A673 (cell line): ENCODE measurements at regions not wholly inside any gene's neighbourhood (a gene's known extent, or its start where the extent isn't known, plus 50 kb on each side); places are given as distances from the start of the nearest gene placed in this dataset.

Experiments
- BruUV-seq: library from RNA; stranded (reverse); fragments of 400-500 nt; replicated peaks from 2 replicates; lab custom pipeline; 2021; lab: Mats Ljungman, UMichigan
- CTCF ChIA-PET: fragments of 300-600 bp; sonication (Branson Sonifier 250); formaldehyde crosslinking; loops from one replicate; lab custom pipeline; 2022; ENCODE audit warnings: antibody characterized with exemption; lab: Charles Lee
- POLR2A ChIA-PET: fragments of 300-600 bp; sonication (Branson Sonifier 250); formaldehyde crosslinking; loops from one replicate; lab custom pipeline; 2022; ENCODE audit warnings: antibody characterized with exemption; ENCODE audit not compliant: low non-redundant PET; lab: Charles Lee
- DNase-seq: peaks from one replicate; pipeline ENCODE4 v3.0.0-alpha.2; 2015; ENCODE audit warnings: low spot score
- H3K27ac ChIP-seq: fragments of 200-600 bp; sonication (generic); 2 replicates; pipeline ENCODE4 v1.5.1; 2016; ENCODE audit warnings: mixed run types, low read depth, mild to moderate bottlenecking, mixed read lengths, antibody characterized with exemption, low read length; ENCODE audit not compliant: poor library complexity, severe bottlenecking
- H3K27me3 ChIP-seq: fragments of 200-600 bp; sonication (generic); replicated peaks from 2 replicates; pipeline ENCODE4 v1.6.1; 2017; ENCODE audit warnings: mixed run types, low read depth, mild to moderate bottlenecking, mixed read lengths, antibody characterized with exemption, low read length; ENCODE audit not compliant: insufficient read depth, poor library complexity
- H3K36me3 ChIP-seq: fragments of 200-600 bp; sonication (generic); 2 replicates; pipeline ENCODE4 v1.6.1; 2016; ENCODE audit warnings: mixed run types, mild to moderate bottlenecking, mixed read lengths, antibody characterized with exemption, low read length; ENCODE audit not compliant: insufficient read depth, poor library complexity, severe bottlenecking
- H3K4me1 ChIP-seq: fragments of 200-600 bp; sonication (generic); 2 replicates; pipeline ENCODE4 v1.6.1; 2017; ENCODE audit warnings: mixed run types, mild to moderate bottlenecking, mixed read lengths, antibody characterized with exemption, low read length; ENCODE audit not compliant: insufficient read depth, poor library complexity, severe bottlenecking
- H3K4me3 ChIP-seq: fragments of 200-600 bp; sonication (generic); 2 replicates; pipeline ENCODE4 v1.5.1; 2016; ENCODE audit warnings: low read depth, mixed run types, mild to moderate bottlenecking, mixed read lengths, low read length; ENCODE audit not compliant: poor library complexity, severe bottlenecking
- H3K9me3 ChIP-seq: fragments of 200-600 bp; sonication (generic); 2 replicates; pipeline ENCODE4 v1.6.1; 2016; ENCODE audit warnings: mixed run types, low read depth, mild to moderate bottlenecking, mixed read lengths, antibody characterized with exemption, low read length; ENCODE audit not compliant: poor library complexity, severe bottlenecking
- CTCF ChIP-seq: fragments of 300-800, 200-600 bp; sonication (generic); conservative IDR thresholded peaks from 2 replicates; pipeline ENCODE4 v1.5.1; 2017; ENCODE audit warnings: low read depth, mild to moderate bottlenecking, antibody characterized with exemption, low read length, moderate library complexity, mixed read lengths
- EZH2 ChIP-seq: fragments of 200-600 bp; sonication (generic); IDR thresholded peaks from 2 replicates; pipeline ENCODE4 v1.6.1; 2017; ENCODE audit warnings: borderline replicate concordance, low read depth, mild to moderate bottlenecking, mixed read lengths, antibody characterized with exemption, low read length; ENCODE audit not compliant: poor library complexity, severe bottlenecking
- intact Hi-C: fragments of 100-400 bp; cut with micrococcal nuclease; formaldehyde crosslinking; loops from one replicate; pipeline ENCODE4 v1.10.0; 2022; ENCODE audit not compliant: unreplicated experiment

GRCh38 chr7:1344421-1344820 lies 111.7 kb downstream of the UNCX start:
- intact Hi-C loops = no loop called here
- no peak overlapping the region for H3K27ac ChIP-seq
- ChIA-PET CTCF (no interaction called here), POLR2A (no interaction called here)
- TF ChIP-seq EZH2 (no peak), CTCF (no peak)
- no TSS peak for BruUV-seq
- no peaks in the 10 kb centered on the region for H3K27me3 ChIP-seq
- no peak for DNase-seq
- H3K4me1 ChIP-seq = no peaks in the 10 kb centered on the region
- H3K4me3 ChIP-seq = no peak overlapping the region
- H3K9me3 ChIP-seq = no peaks in the 10 kb centered on the region
- no peaks in the 10 kb centered on the region for H3K36me3 ChIP-seq

- Histone ChIP-seq H3K9me3 (no peaks in the 10 kb centered on the region), H3K36me3 (no peaks in the 10 kb centered on the region), H3K27ac (no peak overlapping the region), H3K27me3 (no peaks in the 10 kb centered on the region), H3K4me1 (no peaks in the 10 kb centered on the region), H3K4me3 (no peak overlapping the region)
- BruUV-seq = no TSS peak
- TF ChIP-seq CTCF = no peak
- TF ChIP-seq EZH2 = no peak
- intact Hi-C loops = no loop called here
- no peak for DNase-seq
- CTCF ChIA-PET = no interaction called here
- POLR2A ChIA-PET = interaction anchor here (0.6 kb wide), 1 partner anchor 1175 kb away, joined by 6 read pairs; no protein-coding TSS in a partner anchor
These were observed 112.5 kb downstream of the UNCX start for GRCh38 chr7:1344981-1345701.

DNA sequence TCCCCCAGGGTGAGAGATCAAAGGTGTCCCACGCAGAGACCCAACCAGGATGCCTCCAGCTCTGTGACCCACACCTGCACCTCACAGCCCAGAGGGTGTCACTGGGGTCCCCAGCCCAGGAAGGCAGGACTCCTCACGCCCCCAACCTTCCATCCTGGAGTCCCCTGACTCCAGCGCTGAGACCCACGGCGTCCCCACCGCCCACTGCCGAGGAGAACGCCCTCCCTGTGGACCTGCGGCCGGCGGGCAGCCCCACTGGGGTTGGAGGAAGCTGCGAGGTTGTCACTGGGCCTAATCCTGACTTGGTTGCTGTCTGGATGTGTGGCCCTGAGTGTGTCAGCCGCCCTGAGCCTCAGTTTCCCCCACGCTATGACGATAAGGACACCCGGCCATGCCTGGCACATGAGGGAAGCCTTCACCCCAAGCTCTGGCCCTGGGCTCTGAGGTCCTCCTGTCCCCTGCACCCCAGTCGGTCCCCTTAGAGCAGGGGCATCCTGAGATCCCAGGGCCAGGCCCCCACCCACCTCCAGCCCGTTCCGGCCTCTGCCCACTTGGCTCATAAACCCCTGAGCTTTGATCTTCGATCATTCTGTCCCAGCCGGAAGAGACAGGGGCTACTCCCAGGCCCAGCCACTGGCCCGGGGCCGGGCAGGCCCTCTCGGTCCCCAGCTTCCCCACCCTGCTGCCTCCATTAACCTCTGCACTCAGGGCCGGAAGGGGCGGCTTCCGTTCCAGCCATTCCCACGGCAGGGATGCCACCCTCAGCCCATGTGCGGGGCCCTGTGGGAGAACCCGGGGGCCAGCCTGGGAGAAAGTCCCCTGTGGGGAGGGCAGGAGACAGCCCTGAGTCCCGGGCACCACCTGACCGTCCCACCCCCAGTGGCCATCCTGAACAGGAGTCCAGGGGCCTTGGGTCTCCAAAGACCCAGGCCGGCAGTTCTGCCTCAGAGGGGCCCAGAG lies 113.2 kb downstream of the MICALL2 start:
- H3K4me1 ChIP-seq = no peaks in the 10 kb centered on the region
- H3K27ac ChIP-seq = no peak overlapping the region
- H3K4me3 ChIP-seq = no peak overlapping the region
- POLR2A ChIA-PET = no interaction called here
- BruUV-seq = no TSS peak
- no peaks in the 10 kb centered on the region for H3K36me3 ChIP-seq
- CTCF ChIA-PET = no interaction called here
- TF ChIP-seq EZH2 (no peak), CTCF (no peak)
- H3K27me3 ChIP-seq = no peaks in the 10 kb centered on the region
- H3K9me3 ChIP-seq = no peaks in the 10 kb centered on the region
- no peak for DNase-seq
- intact Hi-C loops = no loop called here
